H1 (cell line): ENCODE measurements at regions not wholly inside any gene's neighbourhood (a gene's known extent, or its start where the extent isn't known, plus 50 kb on each side); places are given as distances from the start of the nearest gene placed in this dataset.

Experiments
- CTCF ChIA-PET: fragments of 300-600 bp; sonication (Branson Sonifier 250); formaldehyde crosslinking; loops from one replicate; lab custom pipeline; 2021; ENCODE audit not compliant: partially characterized antibody; lab: Charles Lee
- POLR2A ChIA-PET: fragments of 300-600 bp; sonication (Branson Sonifier 250); formaldehyde crosslinking; loops from one replicate; lab custom pipeline; 2021; ENCODE audit warnings: inconsistent platforms; ENCODE audit not compliant: partially characterized antibody; lab: Charles Lee
- DNase-seq, 2 experiments: peaks; one replicate each; pipeline versions ENCODE4 v3.0.0 to v3.0.0-alpha.2; 2010 to 2022; ENCODE audit warnings: low spot score in 2 of 2, low read depth in 1 of 2, mixed read lengths in 1 of 2
- FAIRE-seq: peaks from 2 replicates; lab custom pipeline; 2011; peaks lifted over from hg19 to GRCh38; lab: Jason Lieb, UNC
- H2AFZ ChIP-seq: 2 replicates; pipeline ENCODE4 v1.8.1; 2012; ENCODE audit warnings: low read length, inconsistent platforms
- H2AK5ac ChIP-seq: 2 replicates; pipeline ENCODE4 v1.6.1; 2013; ENCODE audit warnings: low read depth, low read length
- H2BK120ac ChIP-seq: replicated peaks from 2 replicates; pipeline ENCODE3; 2013; ENCODE audit warnings: low read depth, low read length, inconsistent platforms
- H2BK12ac ChIP-seq: 2 replicates; pipeline ENCODE4 v1.6.1; 2013; ENCODE audit warnings: low read depth, low read length
- H2BK15ac ChIP-seq: 2 replicates; pipeline ENCODE4 v1.6.1; 2013; ENCODE audit warnings: low read length
- H2BK20ac ChIP-seq: 2 replicates; pipeline ENCODE4 v1.6.1; 2013; ENCODE audit warnings: low read length
- H2BK5ac ChIP-seq: 2 replicates; pipeline ENCODE4 v1.6.1; 2013; ENCODE audit warnings: low read depth, low read length
- H3K14ac ChIP-seq: 2 replicates; pipeline ENCODE4 v1.6.1; 2013; ENCODE audit warnings: inconsistent platforms; ENCODE audit not compliant: insufficient read length
- H3K18ac ChIP-seq: 2 replicates; pipeline ENCODE4 v1.6.1; 2013; ENCODE audit warnings: low read length; ENCODE audit errors: extremely low read depth
- H3K23ac ChIP-seq: 2 replicates; pipeline ENCODE4 v1.6.1; 2013; ENCODE audit warnings: inconsistent platforms; ENCODE audit not compliant: insufficient read length
- H3K23me2 ChIP-seq: 2 replicates; pipeline ENCODE4 v1.6.1; 2013; ENCODE audit warnings: low read depth, low read length
- H3K27ac ChIP-seq: 2 replicates; pipeline ENCODE4 v1.6.1; 2011; ENCODE audit warnings: low read depth, low read length, inconsistent platforms
- H3K27me3 ChIP-seq, 4 experiments: replicated peaks in 1 of 4; 1 replicate in 1 of 4; 2 replicates in 3 of 4; pipeline versions ENCODE4 v1.6.1 to v1.8.1; 2011 to 2013; ENCODE audit warnings: low read length in 3 of 4, mild to moderate bottlenecking in 3 of 4, inconsistent platforms in 2 of 4, mixed read lengths in 2 of 4, moderate library complexity in 1 of 4; ENCODE audit not compliant: control insufficient read depth in 3 of 4, insufficient read depth in 3 of 4; ENCODE audit errors: extremely low read depth in 1 of 4
- H3K36me3 ChIP-seq, 4 experiments: 2 replicates each; pipeline versions ENCODE4 v1.6.1 to v1.8.1; 2011 to 2013; ENCODE audit warnings: mild to moderate bottlenecking in 4 of 4, low read length in 3 of 4, moderate library complexity in 2 of 4, control low read depth in 1 of 4, inconsistent platforms in 1 of 4; ENCODE audit not compliant: insufficient read depth in 4 of 4, control insufficient read depth in 2 of 4
- H3K4ac ChIP-seq: replicated peaks from 2 replicates; pipeline ENCODE3; 2013; ENCODE audit warnings: low read length, low read depth, mixed read lengths, inconsistent platforms; ENCODE audit not compliant: insufficient read length
- H3K4me1 ChIP-seq, 4 experiments: replicated peaks in 1 of 4; 1 replicate in 1 of 4; 2 replicates in 3 of 4; pipeline versions ENCODE4 v1.6.1 to v1.8.1; 2011 to 2013; ENCODE audit warnings: low read length in 3 of 4, inconsistent platforms in 2 of 4, mixed read lengths in 1 of 4; ENCODE audit not compliant: insufficient read depth in 4 of 4, control insufficient read depth in 3 of 4
- H3K4me2 ChIP-seq, 2 experiments: 2 replicates each; pipeline versions ENCODE4 v1.6.1 to v1.8.1; 2011 to 2013; ENCODE audit warnings: low read depth in 2 of 2, low read length in 2 of 2, control low read depth in 1 of 2, inconsistent platforms in 1 of 2, mild to moderate bottlenecking in 1 of 2; ENCODE audit not compliant: insufficient read depth in 1 of 2
- H3K4me3 ChIP-seq, 4 experiments: fragments of 200-600, 300-600 bp in 1 of 4; sonication (generic), shearing (Covaris generic), sonication (Bioruptor Twin) in 1 of 4; 2 replicates each; pipeline versions ENCODE4 v1.5.1 to v1.8.1; 2011 to 2016; ENCODE audit warnings: low read length in 4 of 4, low read depth in 3 of 4, control low read depth in 2 of 4, inconsistent platforms in 2 of 4, mild to moderate bottlenecking in 2 of 4, mixed read lengths in 1 of 4, moderate library complexity in 1 of 4; ENCODE audit not compliant: insufficient read depth in 2 of 4; ENCODE audit errors: extremely low read depth in 1 of 4
- H3K56ac ChIP-seq: replicated peaks from 2 replicates; pipeline ENCODE3; 2013; ENCODE audit warnings: low read depth, mild to moderate bottlenecking, mixed read lengths, low read length, inconsistent platforms; ENCODE audit not compliant: insufficient read length
- H3K79me1 ChIP-seq: 2 replicates; pipeline ENCODE4 v1.6.1; 2013; ENCODE audit warnings: low read depth, low read length, control low read depth
- H3K79me2 ChIP-seq, 2 experiments: 2 replicates each; pipeline versions ENCODE4 v1.6.1 to v1.8.1; 2012 to 2013; ENCODE audit warnings: low read length in 2 of 2, mild to moderate bottlenecking in 2 of 2, inconsistent platforms in 1 of 2; ENCODE audit not compliant: insufficient read depth in 2 of 2, control insufficient read depth in 1 of 2
- H3K9ac ChIP-seq, 4 experiments: replicated peaks in 1 of 4; 1 replicate in 1 of 4; 2 replicates in 3 of 4; pipeline versions ENCODE4 v1.6.1 to v1.8.1; 2011 to 2013; ENCODE audit warnings: low read depth in 3 of 4, low read length in 3 of 4, control low read depth in 2 of 4, mild to moderate bottlenecking in 2 of 4, moderate library complexity in 2 of 4, inconsistent platforms in 1 of 4; ENCODE audit errors: extremely low read depth in 1 of 4
- H3K9me3 ChIP-seq, 2 experiments: 2 replicates each; pipeline versions ENCODE4 v1.6.1 to v1.8.1; 2012 to 2013; ENCODE audit warnings: mild to moderate bottlenecking in 2 of 2, moderate library complexity in 2 of 2, control low read depth in 1 of 2, inconsistent platforms in 1 of 2, low read depth in 1 of 2, low read length in 1 of 2, mixed read lengths in 1 of 2; ENCODE audit not compliant: insufficient read depth in 2 of 2
- H4K20me1 ChIP-seq, 2 experiments: replicated peaks in 1 of 2; 2 replicates each; pipeline versions ENCODE3 to v1.8.1; 2011 to 2013; ENCODE audit warnings: inconsistent platforms in 2 of 2, low read length in 2 of 2, mild to moderate bottlenecking in 1 of 2; ENCODE audit not compliant: insufficient read depth in 2 of 2, control insufficient read depth in 1 of 2
- H4K5ac ChIP-seq: 2 replicates; pipeline ENCODE4 v1.6.1; 2013; ENCODE audit warnings: low read length, low read depth, mixed read lengths, inconsistent platforms; ENCODE audit not compliant: insufficient read length
- H4K8ac ChIP-seq: 2 replicates; pipeline ENCODE4 v1.8.0; 2013; ENCODE audit warnings: mild to moderate bottlenecking, moderate library complexity, low read length, inconsistent platforms; ENCODE audit not compliant: insufficient read depth; ENCODE audit errors: extremely low read depth
- H4K91ac ChIP-seq: replicated peaks from 2 replicates; pipeline ENCODE3; 2013; ENCODE audit warnings: low read length, mixed read lengths, inconsistent platforms; ENCODE audit not compliant: insufficient read length
- BACH1 ChIP-seq: IDR thresholded peaks from 2 replicates; pipeline ENCODE4 v1.6.1; 2012; ENCODE audit warnings: low read length, improper control_type of control experiment
- CHD1 ChIP-seq: IDR thresholded peaks from 2 replicates; pipeline ENCODE4 v1.6.1; 2012; ENCODE audit warnings: low read depth, low read length, improper control_type of control experiment
- E2F6 ChIP-seq: IDR thresholded peaks from 2 replicates; pipeline ENCODE4 v1.6.1; 2012; ENCODE audit warnings: inconsistent platforms
- FOSL1 ChIP-seq: IDR thresholded peaks from 2 replicates; pipeline ENCODE4 v1.6.1; 2011; ENCODE audit warnings: mild to moderate bottlenecking, low read depth, low read length, moderate library complexity; ENCODE audit not compliant: insufficient read depth
- GABPA ChIP-seq: IDR thresholded peaks from 2 replicates; pipeline ENCODE4 v1.6.1; 2011; ENCODE audit warnings: mild to moderate bottlenecking, low read length, moderate library complexity, borderline replicate concordance; ENCODE audit not compliant: insufficient read depth
- KDM1A ChIP-seq: fragments of 200-600, 300-600 bp; sonication (generic); IDR thresholded peaks from 2 replicates; pipeline ENCODE4 v1.7.1; 2016; ENCODE audit warnings: mild to moderate bottlenecking, low read length, borderline replicate concordance
- MAFK ChIP-seq: IDR thresholded peaks from 2 replicates; pipeline ENCODE4 v1.6.1; 2012; ENCODE audit warnings: low read depth, mild to moderate bottlenecking, improper control_type of control experiment, low read length
- POU5F1 ChIP-seq: IDR thresholded peaks from 2 replicates; pipeline ENCODE4 v1.6.1; 2011; ENCODE audit warnings: low read depth, mild to moderate bottlenecking, low read length, moderate library complexity
- RAD21 ChIP-seq, 2 experiments: IDR thresholded peaks in 1 of 2; conservative IDR thresholded peaks in 1 of 2; 2 replicates each; pipeline ENCODE4 v1.6.1; 2011; ENCODE audit warnings: low read depth in 2 of 2, low read length in 2 of 2, improper control_type of control experiment in 1 of 2, inconsistent platforms in 1 of 2, mild to moderate bottlenecking in 1 of 2, moderate library complexity in 1 of 2
- TAF7 ChIP-seq: optimal IDR thresholded peaks from 2 replicates; pipeline ENCODE3; 2011; ENCODE audit warnings: low read depth, mild to moderate bottlenecking, inconsistent platforms, low read length, moderate library complexity, borderline replicate concordance
- TEAD4 ChIP-seq: IDR thresholded peaks from 2 replicates; pipeline ENCODE4 v1.6.1; 2012; ENCODE audit warnings: low read depth, low read length, inconsistent platforms, mixed read lengths
- YY1 ChIP-seq: IDR thresholded peaks from 2 replicates; pipeline ENCODE4 v1.6.1; 2011; ENCODE audit warnings: low read depth, mild to moderate bottlenecking, low read length
- WGBS, 2 experiments: shearing (Covaris generic) in 1 of 2; methylation state at CpG; one replicate each; pipeline versions ENCODE4 v1.1.6 to v1.1.7; 2013 to 2015; ENCODE audit warnings: low lambda C conversion rate in 2 of 2, mixed read lengths in 2 of 2, inconsistent platforms in 1 of 2, low coverage in 1 of 2, missing lambda C conversion rate in 1 of 2; ENCODE audit not compliant: insufficient replicate concordance in 2 of 2, insufficient coverage in 1 of 2, insufficient read length in 1 of 2; ENCODE audit errors: extremely low coverage in 1 of 2, missing lambda C conversion rate in 1 of 2; 5-methylcytosine and 5-hydroxymethylcytosine counted together

GRCh38 chr10:131650169-131650705 lies 250.6 kb upstream of the PPP2R2D start:
- Histone ChIP-seq H2BK5ac (peak overlapping the region; percentile 81; the same call in 1 of the 2 replicates), H3K23ac (no peak overlapping the region), H4K91ac (no peak overlapping the region), H4K8ac (no peak overlapping the region), H3K4me2 (no peak overlapping the region), H3K9ac (no peak overlapping the region), H3K56ac (no peak overlapping the region), H2BK20ac (no peak overlapping the region), H2BK15ac (peak overlapping the region; percentile 12; the same call in 1 of the 2 replicates), H4K5ac (no peak overlapping the region), H2AFZ (no peak overlapping the region), H2BK12ac (peak overlapping the region; percentile 62; the same call in 1 of the 2 replicates), H3K9me3 (peaks cover 0 to 5% of the 10 kb centered on the region in 2 experiments; a peak in 1 of 4 replicates), H3K4ac (no peak overlapping the region), H2BK120ac (no peak overlapping the region), H3K4me1 (peaks cover 6 to 33% (median 19%) of the 10 kb centered on the region in 4 experiments), H4K20me1 (no peaks in the 10 kb centered on the region), H3K18ac (peak overlapping the region; percentile 71), H3K14ac (no peak overlapping the region), H3K23me2 (peaks cover 3% of the 10 kb centered on the region; the same call in 1 of the 2 replicates), H2AK5ac (0 out of 2 replicates have a peak overlapping the region, but pooled peaks have one; percentile 2), H3K79me1 (no peaks in the 10 kb centered on the region), H3K36me3 (no peaks in the 10 kb centered on the region), H3K27me3 (no peaks in the 10 kb centered on the region; a peak in 2 of 7 replicates), H3K4me3 (no peak overlapping the region), H3K27ac (no peak overlapping the region), H3K79me2 (no peaks in the 10 kb centered on the region)
- no peak for TF ChIP-seq FOSL1
- TF ChIP-seq E2F6, result no peak
- TF ChIP-seq GABPA, result no peak
- TF ChIP-seq BACH1, result no peak
- no peak for TF ChIP-seq POU5F1
- TF ChIP-seq KDM1A, result no peak
- TF ChIP-seq TEAD4, result no peak
- TF ChIP-seq CHD1, result no peak
- no peak for TF ChIP-seq YY1
- TF ChIP-seq MAFK, result no peak
- no peak for TF ChIP-seq RAD21 (IDR thresholded peaks at IDR 0.05 in 1 of 2, conservative IDR thresholded peaks at IDR 0.05 in 1 of 2; ENCODE audit: low read depth in 2 of 2, low read length in 2 of 2)
- TF ChIP-seq TAF7, result no peak
- ChIA-PET CTCF (interaction anchor here (0.8 to 2.1 kb wide), 2 partner anchors 21 to 196 kb away, joined by 3 to 5 read pairs; no protein-coding TSS in a partner anchor), POLR2A (interaction anchor here (0.5 kb wide), 1 partner anchor 15 kb away, joined by 3 read pairs; no protein-coding TSS in a partner anchor)
- 89% methylated on average over 12 of the region's 12 CpGs; no CpG with 5 or more reads in 1 of the 2 experiments for WGBS, 2 experiments
- DNase-seq, result peak in 1 of 2 experiments; percentile 39
- FAIRE-seq, result no peak
